ENCODE measurements at regions not wholly inside any gene's neighbourhood (a gene's known extent, or its start where the extent isn't known, plus 50 kb on each side); places are given as distances from the start of the nearest gene placed in this dataset.

DNA sequence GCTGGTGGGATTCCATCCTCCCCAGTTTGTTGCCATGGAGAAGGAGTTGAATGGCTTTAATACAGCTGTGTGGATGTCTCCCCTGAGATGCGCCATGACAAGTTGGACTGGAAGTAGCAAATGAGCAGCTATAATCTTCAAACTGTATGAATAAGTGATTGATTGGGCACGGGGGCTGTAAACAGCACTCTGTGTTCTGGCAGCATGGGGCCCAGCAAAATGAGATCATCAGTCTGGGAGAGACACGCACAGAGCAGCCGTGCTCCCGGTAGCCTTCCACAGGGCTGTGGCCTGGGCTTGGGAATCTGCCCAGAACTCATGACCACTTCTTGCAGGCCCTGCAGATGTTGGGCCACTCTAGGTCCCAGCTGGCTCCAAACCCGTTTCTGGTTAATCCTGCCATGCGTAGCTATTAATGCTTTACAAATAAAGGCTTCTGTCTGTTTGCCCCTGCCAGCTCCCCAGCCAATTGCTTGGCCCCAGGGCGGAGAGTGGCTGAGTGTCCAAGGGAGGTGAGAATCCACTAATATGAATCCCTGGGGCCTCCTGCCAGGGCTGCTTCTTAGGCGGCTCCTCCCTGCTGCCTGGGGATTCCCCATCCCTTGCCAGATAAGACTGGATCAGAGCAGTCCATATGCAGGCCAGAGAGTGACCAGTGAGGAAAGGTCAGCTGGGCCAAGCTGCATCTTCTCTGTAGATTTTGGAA lies 642.9 kb downstream of the AJAP1 start:
- H3K4me2 ChIP-seq (ENCODE audit: extremely low read depth, insufficient read depth, low read length): no peak overlapping the region
- H3K36me3 ChIP-seq (ENCODE audit: control insufficient read depth, insufficient read depth, low read length): no peaks in the 10 kb centered on the region
- DNase-seq (ENCODE audit: low read depth in 2 of 2): no peak
- H3K27me3 ChIP-seq (ENCODE audit: control insufficient read depth, insufficient read depth, low read length): no peaks in the 10 kb centered on the region
- H3K4me3 ChIP-seq (replicated peaks in 1 of 4; ENCODE audit: control extremely low read depth in 1 of 4, insufficient read depth in 1 of 4, low read depth in 3 of 4, low read length in 4 of 4): no peak overlapping the region
- no peak overlapping the region for H2AFZ ChIP-seq (ENCODE audit: low read length)
- no peaks in the 10 kb centered on the region for H3K79me2 ChIP-seq (ENCODE audit: control insufficient read depth, insufficient read depth, low read length)
- no peaks in the 10 kb centered on the region for H3K4me1 ChIP-seq (ENCODE audit: control insufficient read depth, extremely low read depth, insufficient read depth, low read length)
- H3K27ac ChIP-seq (ENCODE audit: insufficient read depth, low read length): no peak overlapping the region
- H4K20me1 ChIP-seq (ENCODE audit: control insufficient read depth, extremely low read depth, insufficient read depth, low read length): no peaks in the 10 kb centered on the region
- TF ChIP-seq EZH2 (IDR thresholded peaks at IDR 0.05; ENCODE audit: low read length, missing control alignments): no peak
- TF ChIP-seq, protein P1, sequence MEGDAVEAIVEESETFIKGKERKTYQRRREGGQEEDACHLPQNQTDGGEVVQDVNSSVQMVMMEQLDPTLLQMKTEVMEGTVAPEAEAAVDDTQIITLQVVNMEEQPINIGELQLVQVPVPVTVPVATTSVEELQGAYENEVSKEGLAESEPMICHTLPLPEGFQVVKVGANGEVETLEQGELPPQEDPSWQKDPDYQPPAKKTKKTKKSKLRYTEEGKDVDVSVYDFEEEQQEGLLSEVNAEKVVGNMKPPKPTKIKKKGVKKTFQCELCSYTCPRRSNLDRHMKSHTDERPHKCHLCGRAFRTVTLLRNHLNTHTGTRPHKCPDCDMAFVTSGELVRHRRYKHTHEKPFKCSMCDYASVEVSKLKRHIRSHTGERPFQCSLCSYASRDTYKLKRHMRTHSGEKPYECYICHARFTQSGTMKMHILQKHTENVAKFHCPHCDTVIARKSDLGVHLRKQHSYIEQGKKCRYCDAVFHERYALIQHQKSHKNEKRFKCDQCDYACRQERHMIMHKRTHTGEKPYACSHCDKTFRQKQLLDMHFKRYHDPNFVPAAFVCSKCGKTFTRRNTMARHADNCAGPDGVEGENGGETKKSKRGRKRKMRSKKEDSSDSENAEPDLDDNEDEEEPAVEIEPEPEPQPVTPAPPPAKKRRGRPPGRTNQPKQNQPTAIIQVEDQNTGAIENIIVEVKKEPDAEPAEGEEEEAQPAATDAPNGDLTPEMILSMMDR (conservative IDR thresholded peaks at IDR 0.05 in 1 of 2, IDR thresholded peaks at IDR 0.05 in 1 of 2; ENCODE audit: low read depth in 1 of 2, low read length in 2 of 2): no peak
- no peaks in the 10 kb centered on the region for H3K9me3 ChIP-seq (ENCODE audit: control insufficient read depth, insufficient read depth, low read depth, low read length)
- H3K9ac ChIP-seq (ENCODE audit: insufficient read depth, low read length): no peak overlapping the region

DNA sequence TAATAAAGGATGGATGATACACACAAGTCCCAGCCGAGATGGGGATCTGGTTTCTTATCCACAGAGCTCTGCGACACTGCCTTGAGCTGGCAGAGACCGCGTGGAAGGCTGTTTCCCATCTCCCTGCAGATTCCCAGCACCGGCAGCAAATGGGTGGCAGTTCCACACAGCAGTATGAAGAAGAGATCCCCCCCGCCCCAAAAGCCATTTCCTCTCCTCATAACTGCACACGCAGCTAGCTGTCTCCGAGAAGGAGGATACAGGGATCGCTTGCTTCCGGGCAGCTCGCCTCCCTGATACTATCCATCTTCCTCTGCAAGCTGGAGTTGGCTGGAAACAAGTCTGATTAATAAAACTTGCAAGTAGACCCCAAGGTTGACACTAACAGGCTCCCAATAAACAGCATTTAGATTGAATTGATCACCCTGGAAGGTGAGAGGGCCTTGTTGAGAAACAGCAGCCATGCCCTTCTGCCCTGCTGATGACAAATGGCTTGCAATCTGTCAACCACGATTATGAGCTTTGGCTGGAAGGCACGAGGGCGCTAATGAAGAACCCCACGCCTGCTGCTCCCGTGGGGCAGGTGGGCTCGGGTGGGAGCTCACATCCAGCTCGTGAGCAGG lies 642.3 kb downstream of the AJAP1 start:
- no peak overlapping the region for H3K4me3 ChIP-seq (replicated peaks in 1 of 4; ENCODE audit: control extremely low read depth in 1 of 4, insufficient read depth in 1 of 4, low read depth in 3 of 4, low read length in 4 of 4)
- no peak overlapping the region for H2AFZ ChIP-seq (ENCODE audit: low read length)
- no peak overlapping the region for H3K27ac ChIP-seq (ENCODE audit: insufficient read depth, low read length)
- no peaks in the 10 kb centered on the region for H4K20me1 ChIP-seq (ENCODE audit: control insufficient read depth, extremely low read depth, insufficient read depth, low read length)
- H3K27me3 ChIP-seq (ENCODE audit: control insufficient read depth, insufficient read depth, low read length): no peaks in the 10 kb centered on the region
- H3K9ac ChIP-seq (ENCODE audit: insufficient read depth, low read length): no peak overlapping the region
- H3K4me1 ChIP-seq (ENCODE audit: control insufficient read depth, extremely low read depth, insufficient read depth, low read length): no peaks in the 10 kb centered on the region
- H3K79me2 ChIP-seq (ENCODE audit: control insufficient read depth, insufficient read depth, low read length): no peaks in the 10 kb centered on the region
- DNase-seq (ENCODE audit: low read depth in 2 of 2): no peak
- no peak for TF ChIP-seq EZH2 (IDR thresholded peaks at IDR 0.05; ENCODE audit: low read length, missing control alignments)
- TF ChIP-seq, protein P1 (conservative IDR thresholded peaks at IDR 0.05 in 1 of 2, IDR thresholded peaks at IDR 0.05 in 1 of 2; ENCODE audit: low read depth in 1 of 2, low read length in 2 of 2): no peak
- no peak overlapping the region for H3K4me2 ChIP-seq (ENCODE audit: extremely low read depth, insufficient read depth, low read length)
- no peaks in the 10 kb centered on the region for H3K36me3 ChIP-seq (ENCODE audit: control insufficient read depth, insufficient read depth, low read length)
- no peaks in the 10 kb centered on the region for H3K9me3 ChIP-seq (ENCODE audit: control insufficient read depth, insufficient read depth, low read depth, low read length)

DNA sequence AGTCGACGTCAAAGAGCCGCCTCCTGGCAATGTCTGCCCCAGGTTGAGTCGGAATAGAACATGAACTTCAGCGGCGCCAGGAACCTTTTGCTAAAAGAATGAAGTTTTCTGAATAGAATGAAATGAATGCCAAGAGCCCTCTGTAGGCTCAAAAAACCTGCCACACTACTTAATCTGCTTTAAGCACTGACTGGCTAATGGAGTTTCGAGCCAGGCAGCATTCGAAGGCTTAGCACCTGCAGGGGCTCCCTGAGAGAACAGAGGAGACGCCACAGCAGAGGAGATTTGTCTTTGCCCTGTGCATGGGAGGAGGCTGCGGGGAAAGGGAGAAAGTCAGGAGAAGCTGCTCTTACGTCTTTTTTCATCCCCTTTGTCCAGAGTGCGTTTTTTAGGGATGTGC lies 641.7 kb downstream of the AJAP1 start:
- Histone ChIP-seq H3K27ac (ENCODE audit: insufficient read depth, low read length) (no peak overlapping the region), H4K20me1 (ENCODE audit: control insufficient read depth, extremely low read depth, insufficient read depth, low read length) (no peaks in the 10 kb centered on the region), H3K4me1 (ENCODE audit: control insufficient read depth, extremely low read depth, insufficient read depth, low read length) (no peaks in the 10 kb centered on the region), H3K4me3 (replicated peaks in 1 of 4; ENCODE audit: control extremely low read depth in 1 of 4, insufficient read depth in 1 of 4, low read depth in 3 of 4, low read length in 4 of 4) (no peak overlapping the region), H3K79me2 (ENCODE audit: control insufficient read depth, insufficient read depth, low read length) (no peaks in the 10 kb centered on the region), H3K36me3 (ENCODE audit: control insufficient read depth, insufficient read depth, low read length) (no peaks in the 10 kb centered on the region), H3K9me3 (ENCODE audit: control insufficient read depth, insufficient read depth, low read depth, low read length) (no peaks in the 10 kb centered on the region), H3K4me2 (ENCODE audit: extremely low read depth, insufficient read depth, low read length) (no peak overlapping the region), H2AFZ (ENCODE audit: low read length) (no peak overlapping the region), H3K9ac (ENCODE audit: insufficient read depth, low read length) (no peak overlapping the region), H3K27me3 (ENCODE audit: control insufficient read depth, insufficient read depth, low read length) (no peaks in the 10 kb centered on the region)
- no peak for DNase-seq (ENCODE audit: low read depth in 2 of 2)
- TF ChIP-seq, protein P1 (conservative IDR thresholded peaks at IDR 0.05 in 1 of 2, IDR thresholded peaks at IDR 0.05 in 1 of 2; ENCODE audit: low read depth in 1 of 2, low read length in 2 of 2): no peak
- TF ChIP-seq EZH2 (IDR thresholded peaks at IDR 0.05; ENCODE audit: low read length, missing control alignments): no peak

Data from fibroblast of lung (primary cell).